Activated naive CD4-positive, alpha-beta T cell treated with anti-CD3 and anti-CD28 coated beads for 36 hours (primary cell): ENCODE measurements at regions not wholly inside any gene's neighbourhood (a gene's known extent, or its start where the extent isn't known, plus 50 kb on each side); places are given as distances from the start of the nearest gene placed in this dataset.

Source experiments
- CTCF ChIA-PET: fragments of 350-600 bp; sonication (Branson Sonifier 250); formaldehyde crosslinking; loops from one replicate; lab custom pipeline; 2021; ENCODE audit warnings: antibody characterized with exemption; lab: Charles Lee
- DNase-seq: peaks from one replicate; pipeline ENCODE4 v3.0.0-alpha.2; 2020
- H3K27ac Mint-ChIP-seq: one replicate; pipeline ENCODE4 v1.8.0; 2021; ENCODE audit warnings: mild to moderate bottlenecking, mixed read lengths
- H3K27me3 Mint-ChIP-seq: one replicate; pipeline ENCODE4 v1.8.0; 2021; ENCODE audit warnings: low read depth, mixed read lengths
- H3K36me3 Mint-ChIP-seq: one replicate; pipeline ENCODE4 v1.8.0; 2021; ENCODE audit warnings: low read depth, mixed read lengths
- H3K4me1 Mint-ChIP-seq: one replicate; pipeline ENCODE4 v1.8.0; 2021; ENCODE audit warnings: low read depth, mixed read lengths
- H3K4me3 Mint-ChIP-seq: one replicate; pipeline ENCODE4 v1.8.0; 2021; ENCODE audit warnings: mild to moderate bottlenecking, moderate library complexity, mixed read lengths
- H3K9me3 Mint-ChIP-seq: one replicate; pipeline ENCODE4 v1.8.0; 2021; ENCODE audit warnings: mixed read lengths
- intact Hi-C: fragments of 100-400 bp; cut with micrococcal nuclease; formaldehyde crosslinking; loops from one replicate; pipeline ENCODE4 v1.15.1; 2023

DNA sequence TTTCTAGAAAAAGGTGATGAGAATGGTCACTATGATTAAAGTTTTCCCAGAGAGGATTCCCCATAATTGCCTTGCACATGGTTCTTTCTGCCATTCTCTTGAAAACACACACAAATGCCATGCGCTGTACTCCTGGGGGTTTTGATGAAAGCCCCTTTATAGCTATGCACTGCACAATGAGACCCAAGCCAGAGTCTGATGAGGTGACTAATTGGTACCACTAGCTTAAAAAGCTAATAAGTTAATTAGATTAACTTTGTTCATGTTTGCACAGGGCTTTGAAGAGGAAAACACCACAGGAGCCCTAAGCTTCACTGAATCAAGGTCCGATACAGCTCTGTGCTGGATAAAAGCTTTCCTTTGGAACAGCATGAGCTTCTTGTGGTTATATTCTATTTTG, 132.2 kb downstream of the NKX6-1 start:
- H3K9me3 Mint-ChIP-seq: no peaks in the 10 kb centered on the region
- no peaks in the 10 kb centered on the region for H3K4me1 Mint-ChIP-seq
- intact Hi-C loops: no loop called here
- H3K36me3 Mint-ChIP-seq: no peaks in the 10 kb centered on the region
- no peak for DNase-seq
- no peak overlapping the region for H3K27ac Mint-ChIP-seq
- H3K27me3 Mint-ChIP-seq: no peaks in the 10 kb centered on the region
- CTCF ChIA-PET: no interaction called here
- no peak overlapping the region for H3K4me3 Mint-ChIP-seq

DNA sequence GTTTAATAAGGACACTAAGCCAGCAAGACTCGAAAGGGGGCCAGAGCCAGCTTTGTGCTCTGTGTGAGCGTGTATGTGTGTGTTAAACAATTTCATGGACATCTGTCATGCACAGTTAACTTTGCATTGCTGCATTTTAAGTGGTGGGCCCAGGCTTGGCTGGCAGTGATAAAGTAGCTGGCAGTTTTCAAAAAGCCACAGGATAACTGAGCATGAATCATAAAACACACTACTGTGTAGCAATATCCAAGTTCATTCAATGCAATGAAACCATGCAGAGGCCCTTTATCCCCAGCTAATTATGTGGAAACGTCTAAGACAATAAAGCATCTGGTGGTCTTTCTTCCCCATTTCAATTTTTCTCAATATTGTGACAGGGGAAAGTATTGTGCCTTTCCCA, 132.9 kb downstream of the NKX6-1 start:
- intact Hi-C loops: no loop called here
- no peaks in the 10 kb centered on the region for H3K27me3 Mint-ChIP-seq
- H3K27ac Mint-ChIP-seq: no peak overlapping the region
- DNase-seq: no peak
- H3K9me3 Mint-ChIP-seq: no peaks in the 10 kb centered on the region
- no peaks in the 10 kb centered on the region for H3K36me3 Mint-ChIP-seq
- H3K4me3 Mint-ChIP-seq: no peak overlapping the region
- CTCF ChIA-PET: no interaction called here
- H3K4me1 Mint-ChIP-seq: no peaks in the 10 kb centered on the region

DNA sequence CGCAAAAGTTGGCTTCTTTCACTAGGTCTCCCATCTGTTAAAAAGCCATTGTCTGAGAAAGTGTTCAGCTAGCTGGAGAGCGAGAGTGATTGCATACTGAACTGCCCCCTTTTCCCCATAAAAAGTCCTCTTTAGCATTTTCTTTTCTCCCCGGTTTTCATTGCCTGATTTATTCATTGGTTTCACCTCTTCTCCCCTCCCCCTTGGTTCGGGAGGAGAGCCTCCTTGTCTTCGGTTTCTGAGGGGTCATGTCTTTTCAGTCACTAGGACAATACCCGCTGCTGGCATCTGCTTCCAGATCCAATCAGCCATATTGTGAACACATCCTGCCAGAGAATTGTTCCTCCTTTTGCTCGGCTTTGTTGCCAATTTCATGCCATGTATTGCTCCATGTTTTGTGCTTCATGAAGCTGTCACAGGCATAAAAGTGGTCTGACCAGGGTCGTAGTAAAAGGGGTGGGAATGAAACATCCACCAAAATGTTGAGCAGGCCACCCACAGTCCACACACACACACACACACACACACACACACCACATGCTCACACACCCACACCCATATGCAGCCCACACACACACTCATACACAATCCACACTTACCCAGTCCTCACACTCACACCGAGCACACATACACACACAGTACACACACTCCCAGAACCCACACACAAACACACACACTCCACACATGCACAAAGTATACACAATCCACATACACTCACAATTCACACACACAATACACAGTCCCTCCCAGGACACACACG, 136.0 kb downstream of the NKX6-1 start:
- H3K4me1 Mint-ChIP-seq: no peaks in the 10 kb centered on the region
- no peak for DNase-seq
- H3K4me3 Mint-ChIP-seq: no peak overlapping the region
- CTCF ChIA-PET: no interaction called here
- H3K9me3 Mint-ChIP-seq: peaks cover 2% of the 10 kb centered on the region
- no peaks in the 10 kb centered on the region for H3K36me3 Mint-ChIP-seq
- intact Hi-C loops: no loop called here
- no peaks in the 10 kb centered on the region for H3K27me3 Mint-ChIP-seq
- no peak overlapping the region for H3K27ac Mint-ChIP-seq

DNA sequence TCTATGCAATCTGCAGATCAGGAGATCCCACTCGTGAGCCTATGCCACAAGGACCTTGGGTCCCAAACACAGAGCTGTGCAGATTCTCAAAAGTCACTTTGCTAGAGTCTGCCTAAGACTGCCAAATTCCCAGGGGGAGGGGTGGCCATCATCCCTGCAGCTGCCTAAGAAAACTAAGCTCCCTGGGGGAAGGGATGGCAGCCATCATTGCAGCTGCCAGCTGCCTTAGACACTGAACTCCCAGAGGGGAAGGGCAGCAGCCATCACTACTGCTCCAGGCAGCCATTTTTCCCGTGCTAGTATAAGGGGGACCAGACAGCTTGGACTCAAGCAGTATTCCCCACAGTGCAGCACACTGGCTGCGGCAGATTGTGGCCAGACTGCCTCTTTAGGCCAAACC, 156.9 kb downstream of the NKX6-1 start:
- peaks cover 8% of the 10 kb centered on the region for H3K27me3 Mint-ChIP-seq

DNA sequence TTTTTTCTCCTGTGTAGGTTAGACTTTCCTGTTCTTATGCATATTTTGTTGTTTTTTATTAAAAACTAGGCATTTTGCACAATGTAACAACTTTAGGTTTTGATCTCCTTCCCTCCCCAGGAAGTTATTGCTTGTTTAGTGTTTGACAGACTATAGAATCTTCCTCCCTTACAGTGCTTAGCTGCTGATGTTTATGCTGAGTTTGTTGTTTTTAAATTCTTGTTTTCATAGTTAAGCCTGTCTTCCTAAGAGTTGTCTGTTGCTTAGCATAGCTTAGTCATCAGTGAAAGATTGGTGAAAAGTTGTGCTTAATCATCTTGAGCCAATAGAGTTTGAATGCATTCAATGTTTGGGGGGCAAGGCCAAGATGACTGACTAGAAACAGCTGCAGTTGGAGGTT, 157.5 kb downstream of the NKX6-1 start:
- no peak for DNase-seq
- H3K4me3 Mint-ChIP-seq: no peak overlapping the region
- H3K27me3 Mint-ChIP-seq: peaks cover 8% of the 10 kb centered on the region
- intact Hi-C loops: no loop called here
- peaks cover 15% of the 10 kb centered on the region for H3K9me3 Mint-ChIP-seq
- H3K27ac Mint-ChIP-seq: no peak overlapping the region
- CTCF ChIA-PET: interaction anchor here (0.5 kb wide), 1 partner anchor 729 kb away, joined by 3 read pairs; no protein-coding TSS in a partner anchor
- peaks cover 2% of the 10 kb centered on the region for H3K36me3 Mint-ChIP-seq
- no peaks in the 10 kb centered on the region for H3K4me1 Mint-ChIP-seq

More for the DNA sequence above, 156.9 kb downstream of the NKX6-1 start:
- DNase-seq: no peak
- Mint-ChIP-seq H3K9me3 (peaks cover 15% of the 10 kb centered on the region), H3K4me3 (no peak overlapping the region), H3K4me1 (no peaks in the 10 kb centered on the region), H3K36me3 (peaks cover 2% of the 10 kb centered on the region), H3K27ac (no peak overlapping the region)
- intact Hi-C loops: no loop called here
- CTCF ChIA-PET: interaction anchor here (0.5 kb wide), 1 partner anchor 729 kb away, joined by 3 read pairs; no protein-coding TSS in a partner anchor

DNA sequence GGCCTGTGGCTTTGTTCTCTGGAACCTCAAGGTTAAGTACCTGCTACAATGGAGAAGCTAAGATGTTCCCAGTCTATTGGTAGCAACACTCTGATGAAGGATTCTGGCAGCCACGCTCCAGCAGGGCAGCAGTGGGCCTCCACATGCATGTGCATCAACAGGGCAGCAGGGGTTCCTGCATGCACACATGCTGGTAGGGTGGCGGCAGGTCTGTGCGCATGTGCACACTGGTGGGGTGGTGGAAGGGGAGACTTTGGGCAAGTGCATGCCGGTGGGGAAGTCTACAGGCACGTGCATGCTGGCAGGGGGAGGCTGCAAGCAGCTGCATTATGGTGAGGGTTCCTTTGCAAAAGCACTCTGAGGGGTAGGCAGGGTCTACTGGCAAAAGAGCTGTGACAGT, 160.7 kb downstream of the NKX6-1 start:
- no peak for DNase-seq
- no peaks in the 10 kb centered on the region for H3K4me1 Mint-ChIP-seq

DNA sequence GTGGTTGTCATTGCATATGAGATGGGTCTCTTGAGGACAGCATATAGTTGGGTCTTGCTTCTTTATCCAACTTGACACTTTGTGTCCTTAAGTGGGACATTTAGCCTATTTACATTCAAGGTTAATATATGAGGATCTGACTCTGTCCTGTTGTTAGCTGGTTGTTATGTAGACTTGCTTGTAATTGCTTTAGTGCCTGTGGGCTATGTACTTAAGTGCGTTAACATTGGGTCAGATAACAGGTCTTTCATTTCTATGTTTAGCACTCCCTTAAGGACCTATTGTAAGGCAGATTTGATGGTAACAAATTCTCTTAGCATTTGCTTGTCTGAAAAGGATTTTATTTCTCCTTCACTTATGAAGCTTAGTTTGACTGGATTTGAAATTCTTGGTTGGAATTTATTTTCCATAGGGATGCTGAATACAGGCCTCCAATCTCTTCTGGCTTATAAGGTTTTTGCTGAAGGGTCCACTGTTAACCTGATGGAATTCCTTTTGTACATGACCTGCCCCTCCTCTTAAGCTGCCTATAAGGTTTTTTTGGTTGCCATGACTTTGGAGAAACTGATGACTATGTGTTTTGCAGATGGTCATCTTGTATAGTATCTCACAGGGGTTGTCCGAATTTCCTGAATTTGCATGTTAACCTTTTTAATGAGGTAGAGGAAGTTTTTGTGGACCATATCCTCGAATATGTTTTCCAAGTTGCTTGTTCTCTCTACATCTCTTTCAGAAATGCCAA, 162.0 kb downstream of the NKX6-1 start:
- Mint-ChIP-seq H3K9me3 (peaks cover 3% of the 10 kb centered on the region), H3K27me3 (peaks cover 6% of the 10 kb centered on the region), H3K4me3 (no peak overlapping the region), H3K36me3 (no peaks in the 10 kb centered on the region), H3K4me1 (no peaks in the 10 kb centered on the region), H3K27ac (no peak overlapping the region)
- intact Hi-C loops: no loop called here
- DNase-seq: no peak
- CTCF ChIA-PET: interaction anchor here (0.6 kb wide), 1 partner anchor 340 kb away, joined by 3 read pairs; no protein-coding TSS in a partner anchor

More for the DNA sequence above, 160.7 kb downstream of the NKX6-1 start:
- no peak overlapping the region for H3K4me3 Mint-ChIP-seq
- CTCF ChIA-PET: interaction anchor here (0.7 kb wide), 1 partner anchor 161 kb away, joined by 3 read pairs; the partner anchor contains the start of gene NKX6-1
- no peaks in the 10 kb centered on the region for H3K36me3 Mint-ChIP-seq
- H3K27ac Mint-ChIP-seq: no peak overlapping the region
- intact Hi-C loops: no loop called here
- H3K9me3 Mint-ChIP-seq: peaks cover 6% of the 10 kb centered on the region
- H3K27me3 Mint-ChIP-seq: peaks cover 6% of the 10 kb centered on the region

DNA sequence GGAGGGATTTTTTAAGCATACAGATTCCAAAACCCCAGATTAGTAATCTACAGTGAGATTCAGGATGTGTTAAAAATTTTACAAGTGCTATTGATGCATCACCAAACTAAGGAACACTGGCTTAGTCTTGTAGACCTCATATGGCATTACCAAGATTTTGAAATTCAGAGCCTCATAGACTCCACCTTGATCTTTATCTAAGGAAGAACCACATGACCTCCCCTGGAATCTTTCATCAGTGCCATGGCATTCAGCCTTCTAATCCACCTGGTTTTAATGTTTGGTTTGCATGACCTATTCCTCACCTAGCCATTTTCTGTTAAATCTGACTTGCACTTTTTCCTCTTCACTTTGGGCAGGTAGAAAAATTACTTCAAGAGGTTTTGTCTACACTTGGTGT, 171.6 kb downstream of the NKX6-1 start:
- Mint-ChIP-seq H3K9me3 (peaks cover 1% of the 10 kb centered on the region), H3K4me3 (no peak overlapping the region), H3K27ac (no peak overlapping the region), H3K36me3 (no peaks in the 10 kb centered on the region), H3K27me3 (no peaks in the 10 kb centered on the region), H3K4me1 (no peaks in the 10 kb centered on the region)
- intact Hi-C loops: no loop called here
- DNase-seq: no peak
- CTCF ChIA-PET: no interaction called here

DNA sequence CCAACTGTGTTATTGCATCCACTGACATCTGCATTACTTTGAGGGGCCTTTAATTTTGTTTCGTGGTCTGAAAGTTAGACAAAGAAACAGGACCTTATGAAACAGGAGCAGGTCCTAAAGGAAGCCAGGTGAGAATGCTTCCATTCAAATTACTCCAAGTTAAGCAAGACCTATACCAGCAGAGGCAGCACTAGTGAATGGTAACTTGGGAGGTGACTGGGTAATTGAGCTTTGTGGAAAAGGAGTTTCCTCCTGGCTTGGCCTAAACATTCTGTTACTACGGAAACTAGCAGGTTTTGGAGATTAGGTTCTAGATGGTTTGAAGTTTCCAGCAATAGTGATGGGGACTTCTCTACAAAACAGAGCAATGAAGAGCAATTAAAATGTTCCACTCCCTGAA, 173.5 kb downstream of the NKX6-1 start:
- no peaks in the 10 kb centered on the region for H3K4me1 Mint-ChIP-seq
- no peak for DNase-seq
- H3K27ac Mint-ChIP-seq: no peak overlapping the region
- CTCF ChIA-PET: no interaction called here
- H3K9me3 Mint-ChIP-seq: peaks cover 5% of the 10 kb centered on the region
- intact Hi-C loops: no loop called here
- H3K4me3 Mint-ChIP-seq: no peak overlapping the region
- no peaks in the 10 kb centered on the region for H3K36me3 Mint-ChIP-seq
- H3K27me3 Mint-ChIP-seq: no peaks in the 10 kb centered on the region

DNA sequence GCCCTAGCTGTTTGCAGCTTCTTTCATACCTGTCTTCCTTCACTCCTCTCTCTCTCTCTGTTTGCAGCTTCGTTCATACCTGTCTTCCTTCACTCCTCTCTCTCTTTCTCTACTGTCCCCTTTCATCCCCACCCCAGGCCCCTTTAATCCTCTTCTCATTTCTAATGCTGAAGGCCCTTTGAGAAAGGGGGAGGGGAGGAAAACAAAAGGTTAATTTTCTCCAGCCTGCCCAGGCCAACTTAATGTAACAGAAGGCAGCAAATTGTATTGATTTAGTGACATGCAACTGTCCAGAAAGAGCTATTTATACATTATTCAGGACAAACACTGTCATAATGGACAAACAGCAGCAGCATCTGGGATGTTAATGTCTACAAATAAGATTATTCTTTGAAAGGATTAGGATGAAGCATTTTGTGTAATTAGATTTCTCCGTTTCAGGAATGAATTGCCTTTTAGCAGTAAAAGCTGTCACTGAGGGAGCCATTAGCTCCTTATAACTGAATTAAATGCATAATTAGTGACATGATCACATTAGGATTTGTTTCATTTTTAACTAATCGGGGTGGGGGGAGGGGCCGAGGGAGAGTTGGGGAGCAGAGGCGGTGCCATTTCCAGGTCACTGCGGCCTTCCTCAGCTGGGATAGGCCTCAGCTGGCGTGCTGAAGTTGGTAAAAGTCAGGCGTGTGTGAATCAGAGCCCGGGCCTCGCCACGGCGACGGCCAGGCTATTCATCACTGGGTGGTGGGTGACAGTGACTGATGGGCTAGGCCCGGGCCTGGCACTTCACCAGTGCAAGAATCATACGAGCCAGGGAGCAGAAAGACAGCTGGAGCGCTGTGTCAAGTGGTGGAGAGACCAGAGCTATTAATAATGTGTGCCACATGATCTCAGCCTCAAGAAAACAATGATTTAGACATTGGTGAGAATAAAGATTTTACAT, 174.5 kb downstream of the NKX6-1 start:
- Mint-ChIP-seq H3K9me3 (peaks cover 5% of the 10 kb centered on the region), H3K27me3 (no peaks in the 10 kb centered on the region), H3K36me3 (no peaks in the 10 kb centered on the region), H3K27ac (no peak overlapping the region), H3K4me3 (no peak overlapping the region), H3K4me1 (no peaks in the 10 kb centered on the region)
- DNase-seq: no peak
- CTCF ChIA-PET: interaction anchor here (0.6 kb wide), 1 partner anchor 31 kb away, joined by 4 read pairs; no protein-coding TSS in a partner anchor
- intact Hi-C loops: no loop called here

DNA sequence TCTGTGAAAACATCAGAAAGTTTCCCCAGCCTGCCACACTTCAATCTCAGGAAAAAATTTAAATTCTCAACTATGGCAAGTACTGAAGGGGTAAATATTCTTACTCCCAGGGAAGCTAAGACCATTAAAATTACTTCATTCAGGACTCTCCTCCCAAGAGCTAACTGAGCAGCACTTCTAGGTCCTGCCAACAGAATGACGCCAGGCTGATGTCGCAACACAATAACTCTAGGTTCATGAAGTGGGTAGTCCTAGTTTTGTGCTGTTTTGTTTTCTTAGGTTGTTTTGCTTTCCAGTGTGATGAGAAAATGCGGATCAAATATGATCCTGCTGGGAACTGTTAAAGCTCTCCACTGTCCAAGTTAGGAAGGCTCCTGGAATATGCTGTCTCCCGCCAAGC, 180.0 kb downstream of the NKX6-1 start:
- CTCF ChIA-PET: no interaction called here
- no peak for DNase-seq
- intact Hi-C loops: no loop called here
- Mint-ChIP-seq H3K27ac (no peak overlapping the region), H3K9me3 (peaks cover 5% of the 10 kb centered on the region), H3K4me3 (no peak overlapping the region), H3K4me1 (no peaks in the 10 kb centered on the region), H3K27me3 (no peaks in the 10 kb centered on the region), H3K36me3 (no peaks in the 10 kb centered on the region)

DNA sequence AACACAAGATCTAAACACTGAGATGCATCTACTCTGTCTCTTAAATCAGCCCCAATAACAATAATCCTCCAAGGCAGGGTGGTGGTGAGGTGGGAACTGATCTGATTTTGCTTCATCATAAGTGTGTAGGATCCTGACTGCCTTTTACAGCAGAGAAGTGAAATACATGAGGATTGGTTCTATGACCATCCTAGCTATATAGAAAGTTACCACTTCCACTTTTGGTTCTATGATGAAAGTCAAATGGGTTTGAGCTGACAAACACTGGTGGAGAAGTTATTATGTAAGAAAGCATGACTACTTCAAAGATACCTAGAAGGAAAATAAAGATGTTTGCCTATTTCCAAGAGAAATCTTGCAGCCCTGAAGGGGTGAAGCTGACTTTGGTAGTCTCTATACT, 181.6 kb downstream of the NKX6-1 start:
- no peak for DNase-seq
- no peaks in the 10 kb centered on the region for H3K27me3 Mint-ChIP-seq
- intact Hi-C loops: no loop called here
- H3K36me3 Mint-ChIP-seq: no peaks in the 10 kb centered on the region
- CTCF ChIA-PET: no interaction called here
- H3K27ac Mint-ChIP-seq: no peak overlapping the region
- H3K4me1 Mint-ChIP-seq: no peaks in the 10 kb centered on the region
- H3K9me3 Mint-ChIP-seq: peaks cover 5% of the 10 kb centered on the region
- no peak overlapping the region for H3K4me3 Mint-ChIP-seq
